Mammary epithelial cell (primary cell): ENCODE measurements at regions not wholly inside any gene's neighbourhood (a gene's known extent, or its start where the extent isn't known, plus 50 kb on each side); places are given as distances from the start of the nearest gene placed in this dataset.

ENCODE experiments used
- EZH2 ChIP-seq: IDR thresholded peaks from 2 replicates; pipeline ENCODE4 v1.6.1; 2012; ENCODE audit warnings: low read length, inconsistent platforms, borderline replicate concordance
- TF ChIP-seq, protein P1 (sequence below), 2 donors: IDR thresholded peaks in 1 of 2; conservative IDR thresholded peaks in 1 of 2; 2 replicates each; pipeline ENCODE4 v1.5.1; 2011 to 2012; ENCODE audit warnings: inconsistent platforms in 2 of 2, low read length in 2 of 2, mild to moderate bottlenecking in 2 of 2, control low read depth in 1 of 2, low read depth in 1 of 2; ENCODE audit not compliant: insufficient read depth in 1 of 2; ENCODE audit errors: extremely low read depth in 1 of 2

DNA sequence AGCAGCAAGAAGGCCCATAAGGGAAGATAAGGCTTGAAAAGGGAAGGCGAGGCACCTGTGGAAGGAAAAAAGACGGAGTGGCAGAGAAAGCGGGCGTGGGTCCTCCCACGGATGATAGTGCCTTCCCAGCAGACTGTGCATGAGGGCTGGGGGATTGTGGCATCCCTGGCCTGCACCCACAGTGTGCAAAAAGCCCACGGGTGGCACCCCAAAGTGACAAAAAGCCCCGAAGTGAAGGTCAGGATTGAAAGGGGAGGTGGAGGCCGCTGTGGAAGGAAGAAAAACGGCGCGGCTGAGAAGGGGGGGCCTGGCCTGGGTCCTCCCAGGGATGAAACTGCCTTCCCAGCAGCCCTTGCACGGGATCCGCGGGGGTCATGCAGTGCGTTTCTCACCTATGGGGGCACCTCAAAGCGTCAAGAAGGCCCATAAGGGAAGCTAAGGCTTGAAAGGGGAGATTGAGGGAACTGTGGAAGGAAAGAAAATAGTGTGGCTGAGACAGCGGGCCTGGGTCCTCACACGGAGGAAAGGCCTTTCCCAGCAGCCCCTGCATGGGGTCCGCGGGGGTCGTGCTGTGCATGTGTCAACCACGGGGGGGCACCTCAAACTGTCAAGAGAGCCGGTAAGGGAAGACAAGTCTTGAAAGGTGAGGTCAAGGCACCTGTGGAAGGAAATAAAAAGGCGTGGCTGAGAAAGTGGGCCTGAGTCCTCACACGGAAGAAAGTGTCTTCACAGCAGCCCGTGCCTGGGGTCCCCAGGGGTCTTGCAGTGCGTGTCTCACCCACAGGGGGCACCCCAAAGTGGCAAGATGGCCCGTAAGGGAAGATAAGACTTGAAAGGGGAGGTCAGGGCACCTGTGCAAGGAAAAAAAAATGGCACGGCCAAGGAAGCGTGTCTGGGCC is 274.1 kb downstream of the ALG10 start:
- TF ChIP-seq, protein P1, sequence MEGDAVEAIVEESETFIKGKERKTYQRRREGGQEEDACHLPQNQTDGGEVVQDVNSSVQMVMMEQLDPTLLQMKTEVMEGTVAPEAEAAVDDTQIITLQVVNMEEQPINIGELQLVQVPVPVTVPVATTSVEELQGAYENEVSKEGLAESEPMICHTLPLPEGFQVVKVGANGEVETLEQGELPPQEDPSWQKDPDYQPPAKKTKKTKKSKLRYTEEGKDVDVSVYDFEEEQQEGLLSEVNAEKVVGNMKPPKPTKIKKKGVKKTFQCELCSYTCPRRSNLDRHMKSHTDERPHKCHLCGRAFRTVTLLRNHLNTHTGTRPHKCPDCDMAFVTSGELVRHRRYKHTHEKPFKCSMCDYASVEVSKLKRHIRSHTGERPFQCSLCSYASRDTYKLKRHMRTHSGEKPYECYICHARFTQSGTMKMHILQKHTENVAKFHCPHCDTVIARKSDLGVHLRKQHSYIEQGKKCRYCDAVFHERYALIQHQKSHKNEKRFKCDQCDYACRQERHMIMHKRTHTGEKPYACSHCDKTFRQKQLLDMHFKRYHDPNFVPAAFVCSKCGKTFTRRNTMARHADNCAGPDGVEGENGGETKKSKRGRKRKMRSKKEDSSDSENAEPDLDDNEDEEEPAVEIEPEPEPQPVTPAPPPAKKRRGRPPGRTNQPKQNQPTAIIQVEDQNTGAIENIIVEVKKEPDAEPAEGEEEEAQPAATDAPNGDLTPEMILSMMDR (conservative IDR thresholded peaks at IDR 0.05 in 1 of 2, IDR thresholded peaks at IDR 0.05 in 1 of 2; ENCODE audit: extremely low read depth in 1 of 2, insufficient read depth in 1 of 2, low read depth in 1 of 2, low read length in 2 of 2), result no peak
- no peak for TF ChIP-seq EZH2
